ENCODE measurements at regions not wholly inside any gene's neighbourhood (a gene's known extent, or its start where the extent isn't known, plus 50 kb on each side); places are given as distances from the start of the nearest gene placed in this dataset.
A peak's percentile ranks its signal among the peaks of the same experiment; 100 is the strongest.

DNA sequence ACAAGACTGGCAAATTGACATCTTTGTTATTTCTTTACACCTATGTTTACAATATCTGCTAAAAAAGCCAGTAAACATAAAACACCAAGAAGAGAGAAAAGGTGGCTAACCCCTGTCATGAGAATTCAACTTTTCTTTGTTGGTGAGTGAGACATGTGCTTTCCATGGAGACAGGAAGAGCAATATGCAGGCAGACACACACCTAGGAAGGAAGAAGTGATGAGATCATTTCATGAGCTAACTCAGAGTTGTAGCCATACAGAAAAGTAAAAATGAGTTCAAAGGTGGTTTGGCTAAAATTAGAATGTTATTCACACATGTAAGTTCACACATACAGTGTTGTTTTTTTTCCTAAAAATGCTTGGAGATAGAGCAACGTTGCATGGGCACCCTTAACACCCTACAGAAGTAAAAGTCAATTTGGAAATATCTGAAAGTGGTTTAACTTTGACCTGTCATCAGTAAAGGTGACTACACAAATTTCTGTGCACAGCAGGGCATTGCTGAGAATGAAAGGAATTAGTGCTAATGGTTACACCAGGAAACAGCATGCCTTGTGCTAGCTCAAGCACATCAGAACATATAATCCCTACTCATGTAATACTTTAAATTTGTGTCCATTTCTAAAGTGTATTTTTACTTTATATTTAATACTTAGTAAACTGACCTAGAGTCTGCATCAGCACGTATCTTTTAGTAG is 557.6 kb downstream of the CBLN2 start:
- intact Hi-C loops (cut with DNase I) = no loop called here
- WGBS = 60% methylated on average over 2 of the region's 2 CpGs
- Histone ChIP-seq H3K4me1 (ENCODE audit: control insufficient read depth, insufficient read depth, low read length) (no peaks in the 10 kb centered on the region), H3K27me3 (ENCODE audit: control insufficient read depth, insufficient read depth) (no peaks in the 10 kb centered on the region), H3K27ac (ENCODE audit: low read length) (no peak overlapping the region), H3K4me3 (ENCODE audit: low read length) (no peak overlapping the region), H3K9me3 (ENCODE audit: control insufficient read depth, low read length) (no peaks in the 10 kb centered on the region)
- DNase-seq (no peak), ATAC-seq (no peak)

- Histone ChIP-seq H3K4me3 (ENCODE audit: low read length) (no peak overlapping the region), H3K27ac (ENCODE audit: low read length) (no peak overlapping the region), H3K4me1 (ENCODE audit: control insufficient read depth, insufficient read depth, low read length) (no peaks in the 10 kb centered on the region), H3K27me3 (ENCODE audit: control insufficient read depth, insufficient read depth) (no peaks in the 10 kb centered on the region), H3K9me3 (ENCODE audit: control insufficient read depth, low read length) (no peaks in the 10 kb centered on the region)
- intact Hi-C loops (cut with DNase I) = no loop called here
- WGBS = 40% methylated on average over 2 of the region's 2 CpGs
- ATAC-seq (no peak), DNase-seq (no peak)
Observed at GRCh38 chr18:71976744-71977143, 567.4 kb downstream of the CBLN2 start.

- DNase-seq (no peak), ATAC-seq (no peak)
- Histone ChIP-seq H3K27ac (ENCODE audit: low read length) (no peak overlapping the region), H3K27me3 (ENCODE audit: control insufficient read depth, insufficient read depth) (no peaks in the 10 kb centered on the region), H3K4me3 (ENCODE audit: low read length) (no peak overlapping the region), H3K4me1 (ENCODE audit: control insufficient read depth, insufficient read depth, low read length) (no peaks in the 10 kb centered on the region), H3K9me3 (ENCODE audit: control insufficient read depth, low read length) (peaks cover 2% of the 10 kb centered on the region)
- intact Hi-C loops (cut with DNase I) = no loop called here
Observed at GRCh38 chr18:71966791-71967190, 577.4 kb downstream of the CBLN2 start.

DNA sequence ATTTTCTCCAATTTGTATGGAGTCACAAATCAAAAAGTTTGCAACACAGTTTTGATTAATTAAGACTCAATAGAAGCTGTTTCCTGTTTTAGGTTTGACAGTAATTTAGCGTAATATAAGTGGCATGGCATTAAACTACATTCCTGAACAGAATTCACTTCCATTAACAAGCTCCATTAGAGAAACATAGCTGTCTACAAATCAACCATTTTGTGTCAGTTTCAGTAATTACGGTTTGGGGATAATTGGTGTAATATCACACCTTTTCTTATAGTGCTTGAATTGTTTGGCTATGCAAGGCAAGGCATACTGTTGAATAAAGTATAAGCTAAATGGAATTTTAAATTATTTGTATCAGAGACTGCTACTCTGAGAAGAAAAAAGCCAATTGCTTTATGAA is 585.5 kb downstream of the CBLN2 start:
- intact Hi-C loops (cut with DNase I) = no loop called here
- Histone ChIP-seq H3K9me3 (ENCODE audit: control insufficient read depth, low read length) (no peaks in the 10 kb centered on the region), H3K4me3 (ENCODE audit: low read length) (no peak overlapping the region), H3K27ac (ENCODE audit: low read length) (no peak overlapping the region), H3K4me1 (ENCODE audit: control insufficient read depth, insufficient read depth, low read length) (no peaks in the 10 kb centered on the region), H3K27me3 (ENCODE audit: control insufficient read depth, insufficient read depth) (no peaks in the 10 kb centered on the region)
- WGBS = 62% methylated on average over 2 of the region's 2 CpGs
- DNase-seq (no peak), ATAC-seq (no peak)

DNA sequence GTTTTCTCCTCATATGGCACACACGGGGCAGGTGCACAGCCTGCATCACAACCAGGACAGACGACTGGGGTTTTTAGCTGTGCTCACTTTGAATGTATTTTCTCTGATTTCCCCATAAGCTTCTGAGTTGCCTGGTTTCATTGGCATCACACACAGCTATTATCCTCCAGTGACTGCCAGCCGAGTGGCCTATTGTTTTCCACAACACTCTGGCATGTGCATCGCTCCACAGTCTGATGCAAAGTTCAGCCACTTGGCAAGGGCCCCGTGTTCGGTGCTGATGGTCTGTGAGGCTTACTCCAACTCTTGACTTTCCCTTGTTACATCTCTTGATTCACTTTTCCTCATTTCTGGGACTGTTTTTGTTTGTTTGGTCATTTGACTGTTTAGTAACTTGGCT is 593.1 kb downstream of the CBLN2 start:
- H3K9me3 ChIP-seq (ENCODE audit: control insufficient read depth, low read length) = no peaks in the 10 kb centered on the region
- intact Hi-C loops (cut with DNase I) = no loop called here
- no peak for ATAC-seq
- no peaks in the 10 kb centered on the region for H3K4me1 ChIP-seq (ENCODE audit: control insufficient read depth, insufficient read depth, low read length)
- WGBS = 77% methylated on average over 6 of the region's 6 CpGs
- no peak overlapping the region for H3K27ac ChIP-seq (ENCODE audit: low read length)
- H3K27me3 ChIP-seq (ENCODE audit: control insufficient read depth, insufficient read depth) = no peaks in the 10 kb centered on the region
- H3K4me3 ChIP-seq (ENCODE audit: low read length) = no peak overlapping the region
- no peak for DNase-seq

GRCh38 chr18:71942433-71942832 is 601.7 kb downstream of the CBLN2 start:
- Histone ChIP-seq H3K4me1 (ENCODE audit: control insufficient read depth, insufficient read depth, low read length) (no peaks in the 10 kb centered on the region), H3K9me3 (ENCODE audit: control insufficient read depth, low read length) (no peaks in the 10 kb centered on the region), H3K27ac (ENCODE audit: low read length) (no peak overlapping the region), H3K27me3 (ENCODE audit: control insufficient read depth, insufficient read depth) (no peaks in the 10 kb centered on the region), H3K4me3 (ENCODE audit: low read length) (no peak overlapping the region)
- ATAC-seq = no peak
- intact Hi-C loops (cut with DNase I) = no loop called here
- DNase-seq = no peak
- WGBS = 54% methylated on average over 1 of the region's 1 CpG

GRCh38 chr18:71939483-71939882 is 604.7 kb downstream of the CBLN2 start:
- Histone ChIP-seq H3K4me3 (ENCODE audit: low read length) (no peak overlapping the region), H3K27ac (ENCODE audit: low read length) (no peak overlapping the region), H3K27me3 (ENCODE audit: control insufficient read depth, insufficient read depth) (no peaks in the 10 kb centered on the region), H3K4me1 (ENCODE audit: control insufficient read depth, insufficient read depth, low read length) (no peaks in the 10 kb centered on the region), H3K9me3 (ENCODE audit: control insufficient read depth, low read length) (no peaks in the 10 kb centered on the region)
- DNase-seq (no peak), ATAC-seq (no peak)
- intact Hi-C loops (cut with DNase I) = no loop called here

DNA sequence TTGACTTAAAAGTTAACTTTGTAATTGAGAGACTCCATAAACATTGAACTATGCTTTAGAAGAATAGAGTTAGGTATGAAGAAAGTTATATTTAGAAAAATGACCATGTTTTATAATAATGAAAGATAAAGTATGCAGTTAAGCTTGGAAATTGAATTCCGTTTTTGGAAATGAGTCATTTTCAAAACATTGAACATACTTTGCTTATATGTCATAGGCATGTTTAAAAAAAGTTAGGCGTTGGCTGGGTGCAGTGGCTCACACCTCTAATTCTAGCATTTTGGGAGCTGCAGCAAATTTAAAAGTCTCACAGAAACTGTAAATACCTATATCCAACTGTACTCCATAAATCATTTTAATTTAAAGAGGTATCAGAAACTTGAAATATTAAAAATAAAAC is 607.4 kb downstream of the CBLN2 start:
- DNase-seq (no peak), ATAC-seq (no peak)
- intact Hi-C loops (cut with DNase I) = no loop called here
- WGBS = 61% methylated on average over 2 of the region's 2 CpGs
- H3K9me3 ChIP-seq (ENCODE audit: control insufficient read depth, low read length) = no peaks in the 10 kb centered on the region
- H3K27ac ChIP-seq (ENCODE audit: low read length) = no peak overlapping the region
- no peak overlapping the region for H3K4me3 ChIP-seq (ENCODE audit: low read length)
- H3K27me3 ChIP-seq (ENCODE audit: control insufficient read depth, insufficient read depth) = no peaks in the 10 kb centered on the region
- no peaks in the 10 kb centered on the region for H3K4me1 ChIP-seq (ENCODE audit: control insufficient read depth, insufficient read depth, low read length)

DNA sequence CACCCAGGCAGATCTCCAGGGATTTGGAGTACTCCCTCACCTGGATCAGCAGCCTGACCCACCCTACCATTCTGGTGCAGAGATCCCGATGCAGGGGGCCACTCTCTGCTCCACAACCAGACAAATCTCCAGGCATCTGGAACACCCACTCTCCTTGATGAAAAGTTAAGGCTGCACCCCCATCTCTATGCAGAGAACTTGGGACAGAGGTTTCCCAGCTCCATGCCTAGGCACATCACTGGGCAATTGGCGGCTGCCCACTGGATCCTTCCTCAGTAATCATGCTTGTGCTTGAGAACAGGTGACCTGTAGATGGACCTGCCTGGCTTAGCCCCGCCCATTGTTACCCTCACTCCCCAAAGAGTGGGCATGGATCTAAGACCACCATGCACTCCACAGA is 624.9 kb downstream of the CBLN2 start:
- no peak for ATAC-seq
- Histone ChIP-seq H3K4me3 (ENCODE audit: low read length) (no peak overlapping the region), H3K27ac (ENCODE audit: low read length) (no peak overlapping the region), H3K27me3 (ENCODE audit: control insufficient read depth, insufficient read depth) (no peaks in the 10 kb centered on the region), H3K4me1 (ENCODE audit: control insufficient read depth, insufficient read depth, low read length) (no peaks in the 10 kb centered on the region), H3K9me3 (ENCODE audit: control insufficient read depth, low read length) (no peaks in the 10 kb centered on the region)
- intact Hi-C loops (cut with DNase I) = no loop called here
- 79% methylated on average over 3 of the region's 3 CpGs for WGBS
- DNase-seq = peak in 1 of 3 donors; percentile 13

DNA sequence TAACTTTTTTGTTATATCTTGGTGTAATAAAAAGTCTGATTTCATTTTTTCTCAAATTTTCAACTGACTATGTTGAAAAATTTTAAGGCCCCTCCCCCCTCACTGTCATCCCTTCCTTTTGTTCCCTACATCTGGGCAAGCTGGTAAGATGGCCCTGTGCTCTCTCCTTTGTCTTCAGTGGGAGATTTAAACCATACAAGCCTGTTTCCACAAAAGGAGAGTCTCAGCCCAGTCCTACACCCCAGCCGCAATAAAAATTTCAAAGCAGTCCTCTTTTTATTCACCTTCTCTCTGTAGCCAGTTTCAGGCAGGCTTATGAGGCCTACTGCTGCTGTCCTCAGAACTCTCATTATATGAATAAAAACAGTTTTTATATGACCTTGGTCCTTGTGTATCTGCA is 630.5 kb downstream of the CBLN2 start:
- WGBS = 90% methylated on average over 1 of the region's 1 CpG
- H3K9me3 ChIP-seq (ENCODE audit: control insufficient read depth, low read length) = no peaks in the 10 kb centered on the region
- DNase-seq (no peak), ATAC-seq (no peak)
- intact Hi-C loops (cut with DNase I) = no loop called here
- no peak overlapping the region for H3K27ac ChIP-seq (ENCODE audit: low read length)
- no peak overlapping the region for H3K4me3 ChIP-seq (ENCODE audit: low read length)
- no peaks in the 10 kb centered on the region for H3K4me1 ChIP-seq (ENCODE audit: control insufficient read depth, insufficient read depth, low read length)
- H3K27me3 ChIP-seq (ENCODE audit: control insufficient read depth, insufficient read depth) = no peaks in the 10 kb centered on the region

GRCh38 chr18:71902482-71902881 is 641.7 kb downstream of the CBLN2 start:
- intact Hi-C loops (cut with DNase I) = no loop called here
- no peak overlapping the region for H3K27ac ChIP-seq (ENCODE audit: low read length)
- no peaks in the 10 kb centered on the region for H3K27me3 ChIP-seq (ENCODE audit: control insufficient read depth, insufficient read depth)
- no peak overlapping the region for H3K4me3 ChIP-seq (ENCODE audit: low read length)
- WGBS = 59% methylated on average over 1 of the region's 1 CpG
- no peaks in the 10 kb centered on the region for H3K4me1 ChIP-seq (ENCODE audit: control insufficient read depth, insufficient read depth, low read length)
- ATAC-seq (no peak), DNase-seq (no peak)
- H3K9me3 ChIP-seq (ENCODE audit: control insufficient read depth, low read length) = no peaks in the 10 kb centered on the region

Data from right cardiac atrium (tissue), 5 donors.